Retinal pigment epithelial cell (primary cell): ENCODE measurements at regions not wholly inside any gene's neighbourhood (a gene's known extent, or its start where the extent isn't known, plus 50 kb on each side); places are given as distances from the start of the nearest gene placed in this dataset.

ENCODE experiments used
- DNase-seq: peaks from one replicate; pipeline ENCODE4 v3.0.0-alpha.2; 2010; ENCODE audit warnings: low read depth
- H3K4me3 ChIP-seq: 2 replicates; pipeline ENCODE4 v1.5.1; 2011; ENCODE audit warnings: mild to moderate bottlenecking, low read length, control low read depth, moderate library complexity
- TF ChIP-seq, protein P1 (sequence below): conservative IDR thresholded peaks from 2 replicates; pipeline ENCODE4 v1.5.1; 2011; ENCODE audit warnings: low read depth, low read length, control low read depth, inconsistent platforms

DNA sequence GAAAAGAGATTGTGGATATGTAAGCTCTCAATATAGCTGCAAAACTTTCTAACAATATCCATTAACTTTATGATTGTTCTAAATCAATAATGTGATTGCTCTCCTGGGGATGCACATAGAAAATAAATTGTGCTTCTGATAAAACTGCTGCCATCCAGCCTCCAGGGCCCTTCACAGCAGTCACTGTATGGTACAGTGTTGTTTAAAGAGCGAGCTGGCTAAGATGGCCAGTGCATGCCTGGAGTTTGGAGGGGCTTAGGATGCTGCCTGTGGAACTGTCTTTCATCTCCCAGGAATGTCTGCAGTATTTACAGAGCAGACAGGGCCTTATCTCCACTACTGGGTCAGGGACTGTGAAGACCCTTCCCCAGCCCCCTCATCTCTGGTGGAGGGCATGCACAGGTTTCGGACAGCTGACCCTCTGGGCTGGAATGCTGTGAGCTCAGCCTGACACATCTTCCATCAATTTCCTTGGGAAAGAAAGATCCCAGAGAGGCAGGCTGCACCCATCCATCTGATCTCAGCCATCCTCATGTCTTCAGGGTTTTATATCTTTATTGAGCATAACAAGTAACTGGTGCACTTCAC lies 137.0 kb downstream of the PLPP3 start:
- TF ChIP-seq, protein P1, sequence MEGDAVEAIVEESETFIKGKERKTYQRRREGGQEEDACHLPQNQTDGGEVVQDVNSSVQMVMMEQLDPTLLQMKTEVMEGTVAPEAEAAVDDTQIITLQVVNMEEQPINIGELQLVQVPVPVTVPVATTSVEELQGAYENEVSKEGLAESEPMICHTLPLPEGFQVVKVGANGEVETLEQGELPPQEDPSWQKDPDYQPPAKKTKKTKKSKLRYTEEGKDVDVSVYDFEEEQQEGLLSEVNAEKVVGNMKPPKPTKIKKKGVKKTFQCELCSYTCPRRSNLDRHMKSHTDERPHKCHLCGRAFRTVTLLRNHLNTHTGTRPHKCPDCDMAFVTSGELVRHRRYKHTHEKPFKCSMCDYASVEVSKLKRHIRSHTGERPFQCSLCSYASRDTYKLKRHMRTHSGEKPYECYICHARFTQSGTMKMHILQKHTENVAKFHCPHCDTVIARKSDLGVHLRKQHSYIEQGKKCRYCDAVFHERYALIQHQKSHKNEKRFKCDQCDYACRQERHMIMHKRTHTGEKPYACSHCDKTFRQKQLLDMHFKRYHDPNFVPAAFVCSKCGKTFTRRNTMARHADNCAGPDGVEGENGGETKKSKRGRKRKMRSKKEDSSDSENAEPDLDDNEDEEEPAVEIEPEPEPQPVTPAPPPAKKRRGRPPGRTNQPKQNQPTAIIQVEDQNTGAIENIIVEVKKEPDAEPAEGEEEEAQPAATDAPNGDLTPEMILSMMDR: no peak
- no peak for DNase-seq
- H3K4me3 ChIP-seq: no peak overlapping the region

DNA sequence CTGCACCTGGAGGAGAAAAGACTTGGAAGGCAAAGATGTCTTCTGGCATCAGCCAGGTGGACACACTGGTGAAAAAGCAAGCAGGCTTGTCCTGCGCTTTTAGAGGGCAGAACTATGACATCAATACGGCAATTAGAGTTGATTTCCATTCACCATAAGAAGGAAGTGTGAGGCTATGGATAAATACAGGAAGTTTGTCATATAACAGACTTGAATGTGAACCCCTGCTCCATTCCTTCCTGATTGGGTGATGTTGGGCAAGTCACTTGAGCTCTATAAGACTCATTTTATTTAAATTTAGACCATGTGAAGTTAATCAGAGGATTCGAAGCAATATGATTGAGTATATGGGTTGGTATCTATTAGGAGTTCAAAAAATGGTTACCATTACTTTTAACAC lies 137.8 kb downstream of the PLPP3 start:
- no peak overlapping the region for H3K4me3 ChIP-seq
- no peak for DNase-seq
- TF ChIP-seq, protein P1: no peak

DNA sequence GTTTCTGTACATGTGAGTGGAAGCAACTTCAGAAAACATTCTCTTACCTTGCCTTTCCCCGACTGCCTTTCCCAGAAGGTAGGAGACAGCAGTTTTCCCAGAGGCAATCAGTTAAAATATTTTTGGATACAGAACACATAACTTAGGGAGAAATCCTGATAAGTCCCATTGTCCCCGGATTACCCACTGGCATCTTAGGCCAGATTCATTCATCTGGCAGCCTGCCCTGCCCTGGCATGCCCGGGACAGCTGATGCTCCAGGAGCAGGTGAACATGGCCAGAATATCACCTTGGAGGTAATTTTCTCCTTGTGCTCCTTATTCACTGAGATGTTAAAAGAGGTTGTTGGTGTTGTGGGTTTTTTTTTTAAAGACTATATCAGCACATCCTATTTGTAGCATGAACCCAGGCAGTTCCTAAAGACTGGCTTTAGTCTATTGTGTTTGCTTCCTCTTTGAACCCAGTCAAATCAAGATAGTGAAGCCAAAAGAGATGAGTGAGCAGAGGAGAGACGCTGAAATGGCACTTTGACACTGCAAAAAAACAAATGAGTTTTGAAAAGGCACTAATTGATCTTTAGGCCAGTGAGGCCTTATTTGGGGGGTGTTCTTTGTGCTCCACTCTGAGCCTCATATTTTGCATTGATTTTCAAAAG lies 139.6 kb downstream of the PLPP3 start:
- no peak overlapping the region for H3K4me3 ChIP-seq
- no peak for DNase-seq
- TF ChIP-seq, protein P1: no peak

DNA sequence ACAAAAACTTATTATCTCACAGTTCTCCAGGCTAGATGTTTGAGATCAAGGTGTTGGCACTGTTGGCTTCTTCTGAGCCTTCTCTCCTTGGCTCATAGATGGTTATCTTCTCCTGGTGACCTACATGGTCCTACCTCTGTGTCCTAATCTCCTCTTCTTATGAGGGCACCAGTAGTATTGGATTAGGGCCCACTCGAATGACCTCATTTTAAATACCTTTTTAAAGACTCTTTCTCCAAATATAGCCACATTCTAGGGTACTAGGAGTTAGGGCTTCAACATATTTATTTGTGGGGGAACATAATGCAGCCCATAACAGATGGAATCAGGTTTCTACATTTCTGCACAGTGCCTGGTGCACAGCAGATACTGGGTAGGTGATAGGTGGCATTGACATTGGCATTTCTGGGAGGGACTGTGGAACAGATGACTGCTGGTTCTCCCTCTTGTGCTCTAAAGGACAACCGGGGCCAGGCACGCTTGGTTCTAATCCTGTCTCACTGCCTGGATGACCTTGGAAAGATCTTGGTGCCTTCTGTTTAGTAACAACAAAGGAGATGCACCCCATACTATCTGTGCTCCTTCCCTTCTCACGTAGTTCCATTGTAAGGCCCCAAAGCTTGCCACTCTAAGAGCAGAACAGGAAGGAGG lies 140.3 kb downstream of the PLPP3 start:
- no peak for DNase-seq
- TF ChIP-seq, protein P1: no peak
- H3K4me3 ChIP-seq: no peak overlapping the region

DNA sequence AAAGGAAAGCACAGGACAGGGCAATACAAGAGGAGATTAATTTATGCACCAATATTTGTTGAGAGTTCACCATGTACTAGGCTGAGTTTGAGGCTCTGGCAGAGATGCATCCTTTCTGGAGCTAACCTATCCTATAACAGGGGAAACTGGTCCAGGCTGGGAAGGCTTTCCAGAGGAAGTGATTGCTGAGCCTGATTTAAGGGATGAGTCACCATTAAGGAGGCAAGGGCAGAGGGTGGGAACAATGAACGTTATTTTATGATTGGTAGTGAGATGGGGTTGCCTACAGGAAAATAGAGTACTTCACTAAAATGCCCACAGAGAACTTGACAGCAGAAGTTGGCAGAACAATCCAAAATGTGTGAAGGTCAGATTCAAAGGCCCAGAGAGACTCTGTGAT lies 141.4 kb downstream of the PLPP3 start:
- no peak for DNase-seq
- TF ChIP-seq, protein P1: no peak
- no peak overlapping the region for H3K4me3 ChIP-seq

DNA sequence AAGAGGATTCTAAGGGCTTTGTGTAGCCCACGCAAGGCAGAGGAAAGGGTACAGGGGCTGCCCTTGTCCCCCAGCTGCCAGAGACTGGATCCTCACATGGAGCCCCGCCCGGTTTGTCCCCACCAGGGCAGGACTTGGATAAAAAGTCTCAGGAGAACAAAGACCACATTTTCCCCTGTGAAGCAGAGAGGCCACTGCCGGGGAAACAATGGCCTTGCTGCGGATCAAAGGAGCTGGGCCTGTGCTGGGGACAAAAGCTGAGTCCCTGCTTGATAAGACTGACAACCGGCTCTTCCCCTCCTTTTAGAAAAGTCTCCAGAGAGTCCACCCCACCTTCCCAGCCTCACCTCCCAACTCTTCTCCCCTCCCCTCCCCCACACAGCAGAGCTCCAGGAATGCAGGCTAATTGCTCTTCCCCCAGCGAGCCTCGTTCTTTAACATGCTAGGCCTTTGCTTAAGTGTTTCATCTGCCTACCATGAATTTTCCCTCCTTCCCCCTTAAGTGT lies 142.4 kb downstream of the PLPP3 start:
- TF ChIP-seq, protein P1: no peak
- DNase-seq: no peak
- H3K4me3 ChIP-seq: no peak overlapping the region
